Cardiac septum (tissue), 1 donor: ENCODE measurements at regions not wholly inside any gene's neighbourhood (a gene's known extent, or its start where the extent isn't known, plus 50 kb on each side); places are given as distances from the start of the nearest gene placed in this dataset.

ENCODE experiments used
- DNase-seq: peaks from one replicate; pipeline ENCODE4 v3.0.0-alpha.2; 2020; ENCODE audit warnings: low spot score
- intact Hi-C: fragments of 100-400 bp; cut with DNase I; formaldehyde crosslinking; loops from one replicate; pipeline ENCODE4 v1.14.0; 2022
- donor health status: DM: no; HTN: no; CAD: no.

DNA sequence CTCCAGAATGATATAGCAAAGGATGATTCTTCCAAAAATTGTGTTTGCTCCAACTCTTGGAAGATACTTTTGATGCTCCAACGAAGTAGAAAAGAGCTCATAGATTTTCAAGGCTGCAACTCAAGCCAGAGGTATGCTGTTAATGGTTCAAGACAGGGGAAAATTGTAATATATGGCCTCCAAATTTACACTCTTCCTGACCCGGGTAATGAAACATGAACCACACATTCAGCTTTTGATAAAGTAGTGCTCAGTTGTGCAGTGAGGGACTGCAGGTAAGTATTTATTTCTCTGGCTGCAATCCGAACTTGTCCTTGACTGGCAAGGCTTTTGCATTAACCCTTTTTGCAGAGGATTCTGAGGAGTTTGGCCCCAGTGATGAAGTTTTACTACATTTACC lies 446.4 kb downstream of the RASEF start:
- no peak for DNase-seq
- intact Hi-C loops: no loop called here

DNA sequence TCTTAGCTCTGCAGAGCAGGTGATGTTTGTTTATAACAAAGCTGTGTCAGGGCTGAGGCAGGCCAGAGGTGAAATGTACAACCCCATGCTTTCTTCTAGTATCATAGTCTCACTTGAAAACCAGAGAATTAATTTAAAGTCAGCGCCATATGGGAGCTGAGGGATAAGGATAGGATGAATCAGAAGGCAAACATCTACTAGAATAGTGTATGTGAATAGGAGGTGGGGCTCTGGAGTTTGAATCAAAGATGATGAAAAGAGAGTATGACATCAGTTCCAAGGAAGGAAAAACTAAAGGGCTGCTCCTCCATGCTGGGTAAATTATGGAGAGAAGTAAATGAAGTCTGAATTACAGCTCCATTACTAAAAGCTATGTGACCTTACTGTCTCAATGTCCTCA lies 441.5 kb downstream of the RASEF start:
- intact Hi-C loops: no loop called here

DNA sequence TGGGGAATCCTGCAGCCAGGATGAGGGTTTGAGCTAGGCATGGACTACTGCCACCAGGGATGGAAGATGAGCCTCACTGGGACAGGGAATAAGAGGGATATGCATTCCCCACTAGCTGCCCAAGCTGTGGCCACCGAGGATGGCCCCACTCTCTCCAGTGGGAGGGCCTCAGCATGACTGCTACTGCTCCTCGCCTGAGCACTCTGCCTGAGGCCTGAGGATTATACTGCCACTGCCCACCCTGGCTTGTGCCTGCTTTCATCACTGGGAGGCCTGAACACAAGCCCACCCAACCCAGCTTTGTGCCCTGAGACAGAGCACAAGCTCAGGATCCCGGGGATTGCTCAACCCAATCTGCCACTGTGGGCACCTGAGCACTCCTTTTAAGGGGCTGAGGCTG lies 425.6 kb downstream of the RASEF start:
- no peak for DNase-seq
- intact Hi-C loops: no loop called here

More for the DNA sequence above, 441.5 kb downstream of the RASEF start:
- no peak for DNase-seq

DNA sequence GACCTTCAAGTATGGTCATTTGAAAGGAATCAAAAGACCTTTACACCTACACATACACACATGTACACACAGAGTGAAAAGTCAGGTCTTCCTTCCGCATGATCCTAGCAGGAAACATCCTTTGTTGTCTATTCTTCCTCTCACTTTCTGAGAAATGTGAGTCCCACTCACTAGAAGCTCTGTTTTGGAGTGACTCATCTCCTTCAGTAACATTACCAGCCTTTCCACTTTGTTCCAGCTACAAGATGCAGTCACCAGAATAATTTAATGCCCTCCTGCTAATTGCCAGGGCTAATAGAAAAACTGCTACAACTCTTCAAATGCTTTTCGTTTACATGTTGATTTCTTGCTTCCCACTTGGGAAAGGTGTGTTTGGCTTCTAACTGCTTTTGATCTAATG lies 417.3 kb downstream of the RASEF start:
- intact Hi-C loops: no loop called here
- no peak for DNase-seq

DNA sequence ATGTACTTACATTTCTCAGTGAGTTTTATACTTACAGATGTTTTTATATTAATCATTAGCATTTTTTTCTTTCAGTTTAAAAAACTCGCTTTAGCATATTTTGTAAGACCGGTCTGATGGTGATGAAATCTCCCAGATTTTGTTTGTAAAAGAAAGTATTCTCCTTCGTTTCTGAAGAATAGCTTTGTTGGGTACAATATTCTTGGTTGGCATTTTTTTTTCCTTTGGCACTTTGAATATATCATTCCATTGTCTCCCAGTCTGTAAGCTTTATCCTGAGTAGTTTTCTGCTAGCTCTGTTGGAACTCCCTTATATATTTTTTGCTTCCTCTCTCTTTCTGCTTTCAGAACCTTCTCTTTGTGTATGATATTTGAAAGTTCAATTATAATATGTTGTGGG lies 412.6 kb downstream of the RASEF start:
- no peak for DNase-seq
- intact Hi-C loops: no loop called here

DNA sequence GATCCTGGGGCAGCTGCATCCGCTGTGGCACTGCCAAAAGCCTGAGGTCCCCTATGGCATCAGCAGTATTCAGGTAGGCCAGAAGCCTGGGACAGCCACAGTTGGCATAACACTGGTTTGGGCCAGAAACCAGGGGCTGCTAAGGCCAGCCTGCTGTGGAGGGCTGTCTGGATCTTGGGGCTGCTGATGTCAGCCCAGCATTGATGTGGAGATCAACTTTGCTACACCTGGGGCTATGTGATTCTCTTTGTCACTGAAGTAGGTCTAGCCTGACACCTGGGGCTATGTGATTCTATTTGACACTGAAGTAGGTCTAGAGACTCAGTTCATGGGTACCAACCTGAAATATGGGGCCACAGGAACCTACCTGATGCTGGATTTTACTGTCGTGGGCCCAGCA lies 411.5 kb downstream of the RASEF start:
- intact Hi-C loops: no loop called here
- no peak for DNase-seq

DNA sequence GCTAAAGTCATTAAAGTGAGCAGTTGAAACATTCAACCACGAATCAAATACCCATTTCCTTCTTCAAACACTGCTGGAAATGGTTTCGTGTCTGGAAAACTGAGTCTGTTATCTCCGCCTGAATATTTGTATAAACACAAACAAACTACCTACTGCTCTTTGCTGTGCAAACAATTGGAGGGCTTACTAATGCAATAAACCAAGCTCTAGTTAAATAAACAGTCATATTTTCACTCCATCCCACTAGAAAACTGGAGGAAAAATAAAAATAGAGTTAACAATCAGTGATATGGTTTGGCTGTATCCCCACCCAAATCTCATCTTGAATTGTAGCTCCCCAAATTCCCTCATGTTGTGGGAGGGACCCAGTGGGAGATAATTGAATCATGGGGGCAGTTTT lies 397.6 kb downstream of the RASEF start:
- intact Hi-C loops: no loop called here
- no peak for DNase-seq

DNA sequence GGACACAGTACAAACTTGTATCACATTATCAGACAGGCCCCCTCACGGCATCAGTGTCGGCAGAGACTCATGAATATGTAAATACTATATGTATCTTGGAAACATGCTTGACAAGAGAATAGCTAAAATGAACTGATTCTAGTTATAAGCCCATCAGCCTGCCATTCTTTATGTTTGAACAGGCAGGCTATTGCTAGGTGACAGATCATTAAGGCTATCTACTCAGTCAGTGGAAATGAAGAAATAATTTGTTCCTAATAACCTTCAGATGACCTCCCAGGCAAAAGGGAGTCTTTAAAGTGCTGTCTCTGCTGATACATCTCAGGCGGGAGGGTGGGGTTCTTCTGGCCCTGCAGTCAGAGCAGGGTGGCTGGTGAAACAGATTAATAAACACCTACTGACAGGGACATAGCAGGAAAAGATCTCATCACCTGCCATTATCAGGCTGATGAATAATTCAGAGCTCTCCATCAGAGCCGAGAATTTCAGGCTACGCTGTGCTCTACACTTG lies 394.2 kb downstream of the RASEF start:
- DNase-seq: no peak
- intact Hi-C loops: no loop called here

DNA sequence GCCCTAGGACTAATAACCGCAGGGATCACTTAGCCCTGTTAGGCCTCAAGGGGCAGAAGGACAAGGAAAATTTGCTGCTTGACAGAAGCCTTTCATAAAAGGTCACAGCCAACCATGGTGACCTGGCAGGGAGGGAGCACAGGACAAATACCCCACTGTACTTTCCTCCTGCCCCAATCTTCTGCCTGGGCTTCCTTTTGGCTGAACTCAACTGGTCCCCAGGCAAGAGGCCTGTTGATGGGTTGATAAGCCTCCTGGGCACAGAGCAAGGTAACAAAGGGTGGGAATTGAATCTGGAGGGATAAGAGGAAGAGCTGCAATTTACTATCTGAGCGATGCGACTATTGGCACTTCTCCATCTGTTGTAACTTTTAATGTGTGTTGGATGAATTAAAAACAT lies 392.9 kb downstream of the RASEF start:
- no peak for DNase-seq
- intact Hi-C loops: no loop called here

DNA sequence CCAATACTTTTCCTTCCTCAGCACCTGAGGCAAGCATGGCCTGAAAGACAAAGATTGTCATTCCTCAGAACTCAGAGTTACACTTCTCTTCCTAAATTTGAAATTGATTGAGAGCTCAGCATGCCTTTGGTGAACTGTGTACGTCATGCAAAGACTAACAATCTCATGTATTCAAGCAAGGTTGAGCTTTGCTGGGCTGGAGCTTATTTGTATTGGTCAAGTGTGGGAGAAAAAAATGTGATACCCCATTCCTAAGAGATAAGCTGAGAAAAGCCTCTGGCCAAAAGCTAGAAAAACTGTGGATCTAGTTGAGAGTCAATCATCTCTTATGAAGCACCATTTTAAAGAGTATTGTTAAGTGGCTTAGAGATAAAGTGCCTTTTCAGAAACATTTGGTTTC lies 392.2 kb downstream of the RASEF start:
- no peak for DNase-seq
- intact Hi-C loops: no loop called here

DNA sequence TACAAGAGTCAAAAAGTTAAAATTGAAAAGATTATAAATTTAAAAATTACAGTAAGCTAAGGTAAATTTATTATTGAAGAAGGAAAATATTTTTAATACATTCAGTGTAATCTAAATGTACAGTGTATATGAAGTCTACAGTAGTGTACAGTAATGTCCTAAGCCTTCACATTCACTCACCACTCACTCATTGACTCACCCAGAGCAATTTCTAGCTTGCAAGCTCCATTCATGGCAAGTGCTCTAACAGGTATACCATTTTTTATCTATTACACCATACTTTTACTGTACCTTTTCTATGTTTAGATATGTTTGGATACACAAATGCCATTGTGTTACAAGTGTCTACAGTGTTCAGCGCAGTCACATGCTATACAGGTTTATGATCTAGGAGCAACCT lies 389.7 kb downstream of the RASEF start:
- intact Hi-C loops: no loop called here
- DNase-seq: no peak

DNA sequence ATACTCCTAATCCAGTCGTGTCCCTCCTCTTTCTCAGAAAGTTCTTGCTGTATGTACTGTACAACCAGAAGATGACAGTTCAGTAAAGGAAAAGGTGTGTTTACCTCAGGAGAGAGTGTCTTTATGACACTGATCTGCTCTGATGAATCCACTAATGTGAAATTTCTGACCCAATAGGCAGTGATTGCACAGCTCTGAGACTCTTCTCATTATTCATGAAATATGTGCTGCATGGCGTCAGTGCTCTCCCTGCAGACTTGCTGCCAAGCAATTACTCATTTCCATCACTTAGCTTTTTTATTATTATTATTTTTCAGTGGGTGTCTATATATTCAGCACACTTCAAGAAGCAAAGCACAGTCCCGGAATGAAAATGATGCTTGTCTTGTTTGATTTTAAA lies 389.0 kb downstream of the RASEF start:
- DNase-seq: no peak
- intact Hi-C loops: no loop called here

DNA sequence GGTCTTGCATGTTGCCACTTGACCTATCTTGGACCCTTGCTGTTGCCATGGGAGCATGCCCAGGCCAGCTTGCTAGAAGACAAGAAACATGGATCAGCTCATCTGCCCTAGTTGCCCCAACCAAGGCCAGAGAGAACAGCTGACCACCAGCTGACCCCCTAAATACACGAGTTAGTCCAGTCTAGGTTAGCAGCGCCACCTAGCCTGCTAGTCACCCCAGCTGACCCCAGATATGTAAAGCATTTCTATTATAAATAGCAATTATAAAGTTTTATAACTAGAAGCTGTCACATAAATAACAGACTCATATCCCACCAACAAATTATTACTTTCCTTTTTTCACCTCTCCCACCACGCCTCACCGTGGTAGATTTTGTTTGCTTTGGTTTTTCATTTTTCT lies 387.8 kb downstream of the RASEF start:
- no peak for DNase-seq
- intact Hi-C loops: no loop called here

DNA sequence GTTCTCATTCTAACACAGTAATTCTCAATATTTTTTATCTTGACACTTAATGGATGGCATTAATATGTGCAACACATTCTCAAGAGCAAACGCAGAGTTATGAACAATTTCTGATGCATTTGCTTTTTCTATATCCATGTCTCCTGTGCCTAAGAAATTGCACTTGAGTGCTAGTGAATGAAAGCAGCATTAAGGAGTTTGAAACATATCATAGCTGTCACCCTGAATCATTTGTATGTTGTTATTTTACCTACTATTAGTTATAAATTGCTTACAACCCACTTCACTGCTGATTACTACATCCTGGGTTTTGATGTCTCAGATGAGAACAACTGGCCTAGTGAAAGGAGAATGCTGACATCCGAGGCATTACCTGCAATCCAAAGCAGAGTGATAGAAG lies 387.3 kb downstream of the RASEF start:
- intact Hi-C loops: no loop called here
- DNase-seq: no peak

DNA sequence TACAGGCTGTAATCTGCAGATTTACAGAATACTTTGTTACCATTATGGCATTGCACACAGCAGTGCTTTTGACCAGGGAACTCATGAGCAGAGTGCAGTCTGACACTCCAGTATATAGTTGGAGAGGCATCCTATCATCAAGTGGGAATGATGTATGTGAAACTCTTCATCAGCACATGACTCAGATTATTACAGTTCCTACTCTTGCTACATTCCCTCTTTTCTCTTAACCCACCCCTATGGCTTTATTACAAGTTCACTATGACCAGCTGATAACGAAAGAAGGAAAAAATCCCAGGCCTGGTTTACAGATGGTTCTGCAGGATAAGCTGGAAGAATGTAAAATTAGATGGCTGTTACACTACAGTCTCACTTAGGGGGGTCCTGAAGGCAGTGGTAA lies 385.9 kb downstream of the RASEF start:
- intact Hi-C loops: no loop called here
- no peak for DNase-seq

DNA sequence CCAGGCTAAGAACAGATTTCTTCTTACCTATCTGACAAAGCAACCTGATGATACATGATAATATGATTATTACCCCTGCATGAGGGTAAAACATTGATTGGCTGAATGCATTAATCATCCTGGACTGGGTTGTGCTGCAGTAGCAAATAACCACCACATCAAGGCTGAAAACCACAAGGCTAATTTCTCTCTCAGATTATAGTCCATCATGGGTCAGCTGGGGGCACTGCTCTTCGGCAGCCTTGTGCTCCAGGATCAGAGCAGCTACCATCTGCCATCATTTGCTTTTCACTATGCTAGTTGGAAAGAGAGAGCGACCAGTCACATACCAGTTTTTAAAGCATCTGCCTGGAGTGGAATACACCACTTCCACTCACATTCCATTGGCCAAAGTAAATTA lies 383.5 kb downstream of the RASEF start:
- DNase-seq: no peak
- intact Hi-C loops: no loop called here

DNA sequence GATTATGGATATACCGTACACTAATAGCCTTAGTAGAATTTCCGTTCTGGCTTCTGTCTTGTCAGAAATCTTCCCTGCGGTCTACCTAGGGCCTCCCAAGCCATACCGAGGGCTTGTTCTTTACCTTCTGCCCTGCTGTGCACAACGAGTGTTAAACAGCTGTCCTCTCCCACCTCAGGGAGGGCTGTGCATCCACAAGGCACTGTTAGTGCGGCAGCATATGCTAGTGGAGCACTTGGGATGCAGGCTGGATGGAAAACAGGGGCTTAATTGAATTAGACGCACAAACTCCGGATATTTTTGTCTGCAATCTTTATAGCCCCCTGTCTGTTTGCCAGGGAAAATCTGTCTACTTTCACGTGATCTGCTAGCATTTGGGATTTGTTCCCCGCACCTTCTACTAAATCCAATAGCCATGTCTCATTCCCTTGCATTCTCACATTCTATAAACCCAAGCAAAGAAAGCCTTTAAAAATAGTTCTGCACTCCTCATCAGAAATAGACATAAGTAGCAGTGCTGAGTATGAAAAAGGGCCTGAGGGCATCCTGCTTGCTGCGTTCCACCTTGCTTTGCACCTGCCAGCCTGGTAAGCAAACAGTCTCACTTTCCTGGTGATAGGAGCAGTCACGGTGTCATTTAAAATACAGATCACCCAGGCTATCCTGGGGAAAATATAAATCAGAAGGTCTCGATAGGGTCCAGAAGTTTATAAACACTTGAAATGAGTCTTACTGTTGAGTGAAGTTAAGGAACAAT lies 382.6 kb downstream of the RASEF start:
- intact Hi-C loops: no loop called here
- no peak for DNase-seq

DNA sequence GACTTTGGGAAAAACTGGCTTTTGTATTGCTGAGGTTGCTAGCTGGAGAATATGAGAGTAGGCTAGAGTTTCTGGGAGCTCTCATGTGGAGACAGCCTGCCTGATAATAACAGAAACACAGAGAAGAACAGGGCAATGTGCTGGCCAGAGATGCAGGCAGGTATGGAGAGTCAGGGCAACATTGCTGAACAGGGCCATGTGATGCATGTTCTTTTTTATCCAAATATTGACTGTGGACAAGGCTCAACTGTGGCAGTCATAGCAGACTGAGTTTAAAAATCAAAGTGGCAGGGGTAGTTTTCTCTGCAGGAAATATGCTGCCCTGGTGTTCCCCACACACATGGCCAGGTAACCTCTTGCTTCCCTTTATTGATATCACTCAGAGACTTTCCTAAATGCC lies 381.1 kb downstream of the RASEF start:
- intact Hi-C loops: no loop called here
- no peak for DNase-seq

DNA sequence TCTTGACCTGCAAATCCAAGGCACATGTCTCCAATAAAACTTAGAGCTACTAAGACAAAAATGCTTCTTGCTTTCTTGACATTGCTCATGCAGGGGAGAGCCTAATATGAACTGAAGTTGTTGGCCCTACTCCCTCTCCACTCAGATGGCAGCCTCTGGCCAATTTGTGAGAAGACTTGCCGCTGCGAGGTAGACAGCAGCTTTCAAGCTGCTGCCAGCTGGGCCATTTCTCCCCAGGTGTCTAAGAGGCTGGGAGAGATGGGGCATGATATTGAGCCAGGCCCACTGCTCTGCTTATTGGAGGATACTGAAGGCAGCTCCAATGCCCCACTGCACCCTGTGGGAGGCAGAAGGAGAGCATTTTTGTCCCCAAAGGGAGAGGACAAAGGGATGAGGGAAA lies 380.5 kb downstream of the RASEF start:
- intact Hi-C loops: no loop called here
- no peak for DNase-seq

DNA sequence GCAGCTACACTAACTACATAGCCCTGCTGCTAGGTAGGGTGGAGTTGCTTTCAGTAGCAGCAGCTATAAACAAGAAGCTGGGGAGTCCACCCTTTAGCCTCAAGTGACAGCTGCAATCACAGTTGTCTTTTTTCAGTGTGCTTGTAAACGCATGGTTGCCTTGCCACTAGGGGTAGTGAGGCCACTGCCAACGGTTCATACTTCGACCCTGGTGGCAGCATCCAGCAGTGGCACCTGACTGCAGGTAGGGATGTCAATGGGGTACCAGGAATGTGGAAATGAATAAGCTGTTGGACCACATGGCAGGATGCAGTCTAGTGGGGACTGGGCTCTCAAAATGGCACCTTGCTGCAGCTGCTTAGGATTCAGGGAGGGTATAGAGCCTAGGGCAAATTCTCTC lies 367.2 kb downstream of the RASEF start:
- intact Hi-C loops: no loop called here
- no peak for DNase-seq

DNA sequence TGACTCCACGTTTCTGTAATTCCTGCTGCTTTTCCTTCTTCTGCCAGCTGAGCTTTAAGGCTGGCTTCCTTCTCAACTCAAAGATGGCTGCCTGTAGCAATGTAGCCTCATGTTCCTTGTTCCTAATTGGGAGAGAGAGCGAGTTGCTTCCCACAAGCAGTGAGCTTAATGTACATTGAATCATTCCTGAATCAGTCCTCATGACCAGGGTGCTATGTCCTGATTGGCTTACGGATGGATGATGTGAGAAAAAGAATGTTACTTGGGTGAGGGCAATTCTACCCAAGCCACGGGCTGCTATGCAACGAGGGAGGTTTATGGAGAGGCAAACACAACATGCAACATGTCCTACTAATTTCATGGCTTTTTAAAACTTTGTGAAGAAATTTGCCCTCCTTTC lies 356.2 kb downstream of the RASEF start:
- no peak for DNase-seq
- intact Hi-C loops: no loop called here

DNA sequence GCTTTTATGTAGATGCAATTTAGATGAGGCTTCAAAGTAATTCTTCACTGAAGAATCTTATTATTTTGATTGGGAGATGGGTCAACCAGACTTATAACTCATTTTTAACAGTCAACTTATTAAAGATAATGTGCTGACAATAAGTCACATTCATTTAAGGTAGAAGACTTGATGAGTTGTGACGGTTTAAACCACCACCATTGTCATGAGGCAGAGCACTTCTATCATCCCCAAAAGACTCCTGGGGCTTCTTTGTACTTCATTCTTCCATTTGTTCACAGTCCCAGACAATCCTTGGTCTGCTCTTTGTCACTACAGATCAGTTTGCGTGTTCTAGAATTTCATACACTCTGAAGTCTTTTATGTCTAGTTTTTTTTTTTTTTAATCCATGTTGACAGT lies 346.1 kb downstream of the RASEF start:
- DNase-seq: no peak
- intact Hi-C loops: no loop called here
